HG03460 (cell line): ENCODE measurements at regions not wholly inside any gene's neighbourhood (a gene's known extent, or its start where the extent isn't known, plus 50 kb on each side); places are given as distances from the start of the nearest gene placed in this dataset.

Experiments
- ATAC-seq: cut with Tn5 transposase; IDR thresholded peaks from one replicate; pipeline ENCODE4 v1.9.1; 2021; ENCODE audit not compliant: unreplicated experiment

DNA sequence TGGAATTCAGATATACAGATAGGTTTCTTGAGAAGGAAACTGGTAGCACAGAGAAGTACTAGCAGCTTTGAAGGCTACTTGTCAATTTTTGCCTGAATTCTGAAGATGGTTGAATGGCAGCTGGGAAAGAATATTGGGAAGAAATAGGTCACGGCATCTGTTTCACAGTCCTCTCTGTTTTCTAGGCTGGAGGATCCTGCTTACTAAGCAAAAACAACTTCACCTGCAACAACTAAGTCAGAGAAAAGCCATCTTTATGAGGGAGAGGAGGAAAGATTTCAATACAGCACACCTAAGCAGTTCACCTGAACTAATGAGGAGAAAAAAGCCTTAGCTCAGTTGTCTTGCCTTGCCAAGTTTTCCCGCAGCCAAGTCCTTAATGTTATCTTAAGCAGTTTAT is 975.5 kb upstream of the EPHA7 start:
- ATAC-seq: no peak

DNA sequence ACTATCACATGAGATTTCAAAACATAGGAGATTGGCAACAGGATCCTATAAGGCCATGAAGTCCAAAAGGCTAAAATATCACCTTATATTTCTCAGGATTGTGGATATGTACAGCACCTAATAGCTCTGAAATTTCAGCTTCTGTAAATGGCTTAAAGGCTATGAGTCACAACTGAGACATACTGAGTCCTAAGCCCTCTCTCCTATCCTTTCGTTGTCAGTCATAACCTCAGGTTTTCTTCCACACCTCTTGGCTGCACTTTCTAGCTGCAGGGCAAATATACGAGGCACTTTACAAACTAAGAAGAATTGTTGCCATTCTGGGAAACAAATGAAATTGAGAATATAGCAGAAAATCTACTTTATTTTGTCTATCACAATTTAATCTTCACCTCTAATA is 969.9 kb upstream of the EPHA7 start:
- no peak for ATAC-seq

GRCh38 chr6:94377835-94378234 is 958.5 kb upstream of the EPHA7 start:
- no peak for ATAC-seq

GRCh38 chr6:94376876-94377275 is 957.5 kb upstream of the EPHA7 start:
- no peak for ATAC-seq

DNA sequence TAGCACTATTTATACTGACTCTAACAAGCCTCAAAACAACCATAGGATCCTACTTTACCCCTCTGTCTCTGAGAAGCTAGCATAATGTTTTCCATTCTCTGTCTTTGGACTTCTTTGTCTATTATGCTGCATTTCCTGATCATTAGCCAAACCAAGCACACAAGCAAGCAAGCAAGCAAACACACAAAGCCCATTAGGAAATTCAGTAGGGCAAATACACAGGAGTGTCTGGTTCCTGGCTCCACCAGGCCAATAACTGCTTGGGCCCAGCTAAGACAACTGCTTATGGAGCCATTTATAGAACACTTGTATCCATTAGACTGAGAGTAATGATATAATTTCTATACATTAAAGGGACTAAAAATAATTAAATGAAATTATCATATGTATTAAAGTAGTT is 952.9 kb upstream of the EPHA7 start:
- no peak for ATAC-seq

GRCh38 chr6:94367316-94367715 is 948.0 kb upstream of the EPHA7 start:
- no peak for ATAC-seq

DNA sequence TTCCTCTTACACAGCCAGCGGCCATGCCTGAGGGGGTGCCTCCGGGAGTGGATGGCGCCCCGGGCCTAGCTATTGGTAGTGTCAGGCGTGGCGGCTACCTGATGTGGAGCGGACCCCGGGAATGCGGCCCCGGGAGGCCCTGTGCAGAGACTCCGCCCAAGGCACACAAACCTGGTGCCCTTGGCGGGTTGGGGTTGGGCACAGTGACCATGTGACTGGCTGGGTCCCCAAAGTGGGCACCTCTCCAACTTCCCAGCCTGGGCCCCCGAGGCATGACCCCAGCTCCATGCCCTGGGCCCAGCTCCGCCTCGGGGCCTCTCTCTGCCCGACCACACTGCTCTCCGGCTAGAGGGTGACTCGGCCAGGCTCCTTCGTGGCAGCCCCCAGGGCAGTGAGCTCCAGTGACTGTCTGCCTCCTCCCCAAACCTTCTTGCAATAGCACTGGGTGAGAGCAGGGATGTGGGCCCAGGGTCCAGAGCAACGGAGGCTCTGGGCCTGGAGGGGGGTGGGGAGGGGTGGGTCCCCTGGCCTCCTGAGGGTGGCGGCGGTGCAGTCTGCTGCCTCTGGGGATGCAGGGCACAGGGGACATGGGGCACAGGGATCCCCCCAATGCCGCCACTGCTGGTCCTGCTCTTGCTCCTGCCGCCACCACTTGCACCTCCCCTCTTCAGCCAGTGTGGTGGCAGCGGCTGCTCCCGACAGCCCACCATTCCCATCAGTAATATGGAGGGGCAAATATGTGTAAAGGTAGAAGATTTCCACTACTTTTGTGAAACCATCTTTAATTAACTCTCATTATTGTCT is 942.9 kb upstream of the EPHA7 start:
- no peak for ATAC-seq

DNA sequence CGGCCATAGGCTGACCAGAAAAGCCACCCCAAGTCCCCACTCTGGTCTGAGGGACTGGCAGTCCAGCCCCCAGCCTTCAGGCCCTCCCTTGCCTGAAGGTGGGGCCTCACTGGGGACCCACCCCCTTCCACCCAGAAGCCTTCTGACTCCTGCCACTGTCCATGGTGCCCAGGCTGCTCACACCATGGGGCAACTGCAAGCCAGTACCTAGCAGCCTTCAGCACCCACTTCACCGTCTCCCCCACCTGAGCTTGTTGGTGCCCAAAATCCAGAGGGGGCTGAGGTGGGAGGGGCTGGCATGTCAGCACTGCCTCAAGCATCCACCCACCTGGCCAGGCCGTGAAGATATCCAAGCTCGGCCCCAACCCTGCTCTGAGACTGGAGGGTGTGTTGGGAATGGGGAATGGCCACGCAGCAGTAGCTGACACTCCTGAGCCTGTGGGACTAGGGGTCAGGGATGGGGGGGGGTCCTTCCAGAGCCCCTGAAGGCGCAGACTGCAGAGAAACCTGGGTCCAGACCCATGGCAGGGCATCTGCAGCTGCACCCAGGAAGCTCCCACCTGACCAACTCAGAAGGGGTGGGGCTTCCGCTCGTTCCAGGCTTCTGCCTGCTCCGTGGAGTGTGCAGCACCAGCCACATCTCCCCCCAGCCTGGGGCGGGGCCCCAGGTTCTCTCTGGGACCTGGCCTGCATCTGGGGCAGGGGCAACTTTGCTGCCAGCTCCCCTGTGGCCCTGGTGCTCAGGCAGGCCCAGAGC is 942.1 kb upstream of the EPHA7 start:
- ATAC-seq: no peak

GRCh38 chr6:94357381-94357980 is 938.1 kb upstream of the EPHA7 start:
- ATAC-seq: no peak

DNA sequence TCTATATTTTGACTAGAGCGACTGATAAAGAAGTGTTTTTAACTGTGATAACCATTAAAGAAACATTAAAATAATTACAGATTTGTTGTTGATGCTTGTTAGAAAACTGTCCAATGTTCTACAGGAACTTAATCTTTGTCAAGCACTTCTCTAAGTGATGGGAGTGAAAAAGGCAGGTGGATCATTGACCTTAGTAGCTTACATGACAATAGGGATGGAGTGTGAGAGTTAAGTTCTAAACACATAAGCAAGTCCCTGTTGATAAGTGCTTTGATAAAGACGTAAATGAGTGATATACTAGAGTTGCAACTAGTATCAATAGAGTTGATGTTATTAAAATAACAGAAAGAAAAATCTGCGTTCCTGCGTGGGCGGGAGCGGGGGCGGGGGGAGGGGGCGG is 931.5 kb upstream of the EPHA7 start:
- ATAC-seq: no peak

DNA sequence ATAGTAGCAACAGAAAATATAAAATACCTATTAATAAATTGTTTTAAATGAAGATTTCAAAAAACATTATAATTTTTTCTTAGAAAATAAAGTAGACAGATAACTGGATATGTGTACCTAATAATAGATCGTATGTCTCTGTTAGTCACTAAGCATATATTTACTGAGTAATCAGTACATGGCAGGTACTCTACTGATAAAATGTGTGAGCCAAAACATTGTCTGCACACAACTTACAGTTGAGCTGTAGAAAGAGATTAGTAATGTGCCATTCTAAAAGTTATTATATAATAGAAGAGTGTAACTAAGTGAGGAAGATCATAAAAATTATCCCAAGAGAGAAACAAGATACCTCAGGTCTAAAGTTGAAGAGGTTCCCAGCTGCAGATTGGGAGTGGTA is 929.9 kb upstream of the EPHA7 start:
- no peak for ATAC-seq

DNA sequence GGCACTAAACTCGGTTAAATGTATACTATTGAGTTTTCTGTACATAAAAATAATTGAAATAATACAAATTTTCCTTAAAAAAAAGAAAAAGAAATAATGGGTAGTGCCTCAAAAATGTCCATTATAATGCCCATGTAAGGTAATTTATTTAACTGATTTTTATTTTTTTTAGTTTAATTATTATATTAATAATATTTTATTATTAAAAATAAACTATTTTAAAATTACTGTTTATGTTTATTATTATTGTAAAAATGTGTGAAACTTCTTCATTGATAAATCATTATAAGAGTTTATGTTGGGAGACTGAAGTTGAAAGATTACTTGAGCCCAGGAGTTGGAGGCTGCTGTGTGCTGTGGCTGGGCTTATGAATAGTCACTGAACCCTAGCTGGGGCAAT is 925.5 kb upstream of the EPHA7 start:
- ATAC-seq: no peak

- ATAC-seq: no peak
These were observed 921.8 kb upstream of the EPHA7 start for GRCh38 chr6:94341173-94341572.

DNA sequence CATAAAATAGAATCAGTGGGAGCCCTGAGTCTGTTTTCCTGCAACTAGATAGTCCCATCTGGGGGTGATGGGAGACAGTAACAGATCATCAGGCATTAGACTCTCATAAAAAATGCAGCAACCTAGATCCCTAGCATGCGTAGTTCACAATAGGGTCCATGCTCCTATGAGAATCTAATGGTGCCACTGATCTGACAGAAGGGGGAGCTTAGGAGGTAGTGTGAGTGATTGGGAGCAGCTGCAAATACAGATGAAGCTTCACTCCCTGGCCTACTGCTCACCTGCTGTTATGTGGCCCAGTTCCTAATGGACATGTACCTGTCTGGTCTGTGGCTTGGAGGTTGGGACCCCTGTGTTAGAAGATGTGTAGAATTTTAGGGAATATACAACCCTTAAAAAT is 904.5 kb upstream of the EPHA7 start:
- no peak for ATAC-seq

DNA sequence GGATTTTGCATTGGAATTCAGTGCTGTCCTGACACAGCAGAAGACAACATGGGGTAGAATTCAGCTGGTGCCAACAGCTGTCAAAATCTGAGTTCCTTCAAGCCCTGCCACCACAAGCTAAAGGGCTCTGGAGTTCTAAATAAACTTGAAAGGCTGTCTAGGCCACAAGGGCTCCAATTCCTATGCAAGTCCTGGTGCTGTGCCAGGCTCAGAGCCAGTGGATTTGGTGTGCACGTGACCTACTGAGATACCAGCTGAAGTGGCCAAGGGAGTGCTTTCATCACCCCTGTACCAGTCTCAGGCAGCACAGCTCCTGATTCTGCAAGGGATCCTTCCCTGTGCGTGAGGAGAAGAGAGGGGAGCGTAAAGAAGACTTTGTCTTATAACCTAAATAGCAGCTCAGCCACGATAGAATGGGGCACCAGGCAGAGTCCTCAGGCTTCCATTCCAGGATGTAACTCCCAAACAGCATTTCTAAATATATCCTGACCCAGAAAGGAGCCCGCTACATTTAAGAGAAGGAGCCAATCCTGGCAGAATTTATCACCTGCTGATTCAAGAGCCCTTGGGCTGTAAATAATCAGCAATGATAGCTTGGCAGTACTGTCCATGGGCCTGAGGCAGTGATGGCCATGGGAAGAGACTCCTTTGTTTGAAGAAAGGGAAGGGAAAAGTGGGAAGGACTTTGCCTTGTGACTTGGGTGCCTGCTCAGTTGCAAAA is 881.2 kb upstream of the EPHA7 start:
- ATAC-seq: no peak

GRCh38 chr6:94289131-94289530 is 869.8 kb upstream of the EPHA7 start:
- no peak for ATAC-seq

GRCh38 chr6:94278146-94278545 is 858.8 kb upstream of the EPHA7 start:
- ATAC-seq: no peak

DNA sequence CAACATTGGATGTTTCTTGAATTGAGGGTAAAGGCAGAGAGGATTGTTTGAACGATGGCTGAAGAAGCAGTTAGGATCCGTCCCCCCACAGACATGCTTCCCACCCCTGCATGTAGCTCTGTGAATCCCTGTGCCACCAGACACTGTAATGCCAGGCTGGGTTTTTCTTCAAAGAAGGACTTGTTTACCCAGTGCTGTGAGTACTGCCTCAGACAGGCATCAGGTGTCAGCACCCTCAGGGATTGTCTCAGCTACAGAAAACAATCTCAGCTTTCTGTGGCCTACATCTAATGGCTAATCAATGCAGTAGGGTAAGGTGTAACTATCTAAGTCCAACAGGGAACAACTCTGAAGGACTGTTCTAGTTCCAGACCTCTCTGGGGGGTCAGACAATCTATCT is 853.0 kb upstream of the EPHA7 start:
- ATAC-seq: no peak

- no peak for ATAC-seq
These were observed 851.0 kb upstream of the EPHA7 start for GRCh38 chr6:94270091-94270948.

- no peak for ATAC-seq
These were observed 849.9 kb upstream of the EPHA7 start for GRCh38 chr6:94269256-94269655.

DNA sequence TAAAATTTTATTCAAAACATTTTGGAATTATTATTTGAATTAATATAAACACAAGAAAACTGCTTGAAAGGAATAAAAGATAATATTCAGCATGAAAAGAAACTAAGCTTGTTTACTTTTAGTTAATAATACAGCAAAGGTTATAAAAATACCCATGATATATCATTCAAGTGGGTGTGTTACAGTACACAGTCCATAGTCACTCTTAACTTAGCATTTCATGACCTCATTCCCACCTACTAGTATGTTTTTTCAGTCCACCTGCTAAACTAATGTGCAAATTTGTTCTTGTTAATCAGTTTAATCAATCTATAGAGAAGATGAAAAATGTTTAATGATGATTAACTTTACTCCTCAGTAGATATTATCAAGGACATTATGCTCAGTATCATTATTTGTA is 841.4 kb upstream of the EPHA7 start:
- ATAC-seq: no peak
